Peyer's patch (tissue), 4 donors: ENCODE measurements at regions not wholly inside any gene's neighbourhood (a gene's known extent, or its start where the extent isn't known, plus 50 kb on each side); places are given as distances from the start of the nearest gene placed in this dataset.

Source experiments
- DNase-seq, 3 donors: peaks; one replicate each; pipeline ENCODE4 v3.0.0-alpha.2; 2017 to 2019
- H3K27ac ChIP-seq, 4 donors: fragments of 200-600 bp; sonication (generic); one replicate each; pipeline ENCODE4 v1.5.1; 2016 to 2019
- H3K27me3 ChIP-seq, 2 donors: fragments of 200-600 bp; sonication (generic); one replicate each; pipeline ENCODE4 v1.5.1; 2019
- H3K36me3 ChIP-seq, 3 donors: fragments of 200-600 bp; sonication (generic); one replicate each; pipeline ENCODE4 v1.5.1; 2016 to 2019
- H3K4me1 ChIP-seq, 4 donors: fragments of 200-600 bp; sonication (generic); one replicate each; pipeline ENCODE4 v1.5.1; 2016 to 2019
- H3K4me3 ChIP-seq, 4 donors: fragments of 200-600 bp; sonication (generic); 1 replicate in 3 of 4; 2 replicates in 1 of 4; pipeline ENCODE4 v1.5.1; 2016 to 2019; ENCODE audit warnings: mild to moderate bottlenecking in 1 of 4
- H3K9me3 ChIP-seq, 4 donors: fragments of 200-600 bp; sonication (generic); one replicate each; pipeline ENCODE4 v1.5.1; 2016 to 2019; ENCODE audit warnings: mild to moderate bottlenecking in 1 of 4
- POLR2A ChIP-seq, 2 donors: fragments of 450-650 bp; IDR thresholded peaks; one replicate each; pipeline ENCODE4 v1.5.1; 2017; ENCODE audit warnings: antibody characterized with exemption in 2 of 2, mild to moderate bottlenecking in 2 of 2, moderate library complexity in 2 of 2
- TF ChIP-seq, protein P1 (sequence below), 6 experiments: fragments of 450-650 bp in 4 of 6; fragments of 200-600 bp in 2 of 6; sonication (generic) in 1 of 6; IDR thresholded peaks; one replicate each; pipeline ENCODE4 v1.5.1; 2017 to 2019; ENCODE audit warnings: antibody characterized with exemption in 6 of 6, mild to moderate bottlenecking in 3 of 6, moderate library complexity in 1 of 6

DNA sequence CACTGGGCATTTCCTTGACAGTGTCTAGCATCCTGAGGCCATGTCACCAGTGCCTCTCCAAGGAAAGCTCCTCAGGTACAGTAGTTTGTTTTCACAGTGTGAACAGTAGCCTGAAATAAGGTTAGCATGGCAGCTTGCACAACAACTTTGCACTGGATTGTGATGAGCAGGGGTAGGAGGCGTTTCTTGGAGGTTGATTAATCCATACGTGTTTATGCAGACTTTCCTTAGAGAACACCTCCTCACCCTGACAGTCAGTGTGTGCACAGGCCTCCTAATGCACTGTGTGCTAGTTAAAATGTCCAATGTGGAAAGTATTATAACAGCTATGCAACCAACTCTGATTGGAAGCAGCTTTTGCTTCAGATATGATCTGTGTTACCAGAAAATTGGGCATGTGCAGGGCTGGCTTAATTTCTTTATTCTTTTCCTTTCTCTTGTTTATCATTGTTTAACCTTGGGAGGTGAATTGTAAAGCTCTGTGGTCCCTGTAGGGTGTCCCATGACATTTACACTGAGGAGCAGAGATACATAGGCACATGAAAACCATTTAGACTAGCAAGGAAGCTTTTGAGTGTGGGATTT is 77.2 kb upstream of the LDAH start:
- no peak for TF ChIP-seq POLR2A (IDR thresholded peaks at IDR 0.05)
- TF ChIP-seq, protein P1, sequence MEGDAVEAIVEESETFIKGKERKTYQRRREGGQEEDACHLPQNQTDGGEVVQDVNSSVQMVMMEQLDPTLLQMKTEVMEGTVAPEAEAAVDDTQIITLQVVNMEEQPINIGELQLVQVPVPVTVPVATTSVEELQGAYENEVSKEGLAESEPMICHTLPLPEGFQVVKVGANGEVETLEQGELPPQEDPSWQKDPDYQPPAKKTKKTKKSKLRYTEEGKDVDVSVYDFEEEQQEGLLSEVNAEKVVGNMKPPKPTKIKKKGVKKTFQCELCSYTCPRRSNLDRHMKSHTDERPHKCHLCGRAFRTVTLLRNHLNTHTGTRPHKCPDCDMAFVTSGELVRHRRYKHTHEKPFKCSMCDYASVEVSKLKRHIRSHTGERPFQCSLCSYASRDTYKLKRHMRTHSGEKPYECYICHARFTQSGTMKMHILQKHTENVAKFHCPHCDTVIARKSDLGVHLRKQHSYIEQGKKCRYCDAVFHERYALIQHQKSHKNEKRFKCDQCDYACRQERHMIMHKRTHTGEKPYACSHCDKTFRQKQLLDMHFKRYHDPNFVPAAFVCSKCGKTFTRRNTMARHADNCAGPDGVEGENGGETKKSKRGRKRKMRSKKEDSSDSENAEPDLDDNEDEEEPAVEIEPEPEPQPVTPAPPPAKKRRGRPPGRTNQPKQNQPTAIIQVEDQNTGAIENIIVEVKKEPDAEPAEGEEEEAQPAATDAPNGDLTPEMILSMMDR (IDR thresholded peaks at IDR 0.05) = no peak
- H3K27ac ChIP-seq = no peak overlapping the region
- no peak for DNase-seq
- H3K4me3 ChIP-seq = no peak overlapping the region
- no peaks in the 10 kb centered on the region for H3K36me3 ChIP-seq
- H3K9me3 ChIP-seq = no peaks in the 10 kb centered on the region
- no peaks in the 10 kb centered on the region for H3K27me3 ChIP-seq
- no peaks in the 10 kb centered on the region for H3K4me1 ChIP-seq

DNA sequence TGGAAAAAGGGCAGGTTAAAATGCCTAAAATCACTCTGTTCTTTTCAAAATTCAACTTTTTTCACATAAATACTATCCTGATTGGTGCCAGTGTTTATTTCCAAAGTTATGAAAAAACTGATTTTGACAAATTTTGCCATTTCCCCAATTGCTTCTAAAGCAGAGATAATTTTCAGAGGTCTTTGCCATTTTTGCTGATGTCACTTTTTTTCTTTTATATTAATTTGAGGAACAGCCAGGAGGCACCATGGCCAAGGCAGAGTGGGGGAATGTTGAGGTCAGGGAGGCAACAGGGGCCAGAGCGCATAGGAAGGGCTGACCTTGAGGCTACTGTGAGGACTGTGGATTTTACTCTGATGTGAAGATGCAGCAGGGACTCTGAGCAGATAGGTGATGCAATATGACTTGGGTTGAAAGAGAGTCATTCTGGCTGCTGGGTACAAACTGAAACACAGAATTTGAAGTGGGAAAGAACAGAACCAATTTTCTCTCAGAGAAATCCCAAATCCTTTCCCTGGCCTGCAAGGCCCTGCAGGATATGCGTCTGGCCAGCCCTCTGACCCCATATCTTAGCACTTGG is 75.1 kb upstream of the LDAH start:
- no peak for DNase-seq
- Histone ChIP-seq H3K27me3 (no peaks in the 10 kb centered on the region), H3K4me3 (no peak overlapping the region), H3K27ac (no peak overlapping the region), H3K36me3 (no peaks in the 10 kb centered on the region), H3K9me3 (no peaks in the 10 kb centered on the region), H3K4me1 (no peaks in the 10 kb centered on the region)
- TF ChIP-seq POLR2A (IDR thresholded peaks at IDR 0.05) = no peak
- TF ChIP-seq, protein P1 (IDR thresholded peaks at IDR 0.05) = no peak

DNA sequence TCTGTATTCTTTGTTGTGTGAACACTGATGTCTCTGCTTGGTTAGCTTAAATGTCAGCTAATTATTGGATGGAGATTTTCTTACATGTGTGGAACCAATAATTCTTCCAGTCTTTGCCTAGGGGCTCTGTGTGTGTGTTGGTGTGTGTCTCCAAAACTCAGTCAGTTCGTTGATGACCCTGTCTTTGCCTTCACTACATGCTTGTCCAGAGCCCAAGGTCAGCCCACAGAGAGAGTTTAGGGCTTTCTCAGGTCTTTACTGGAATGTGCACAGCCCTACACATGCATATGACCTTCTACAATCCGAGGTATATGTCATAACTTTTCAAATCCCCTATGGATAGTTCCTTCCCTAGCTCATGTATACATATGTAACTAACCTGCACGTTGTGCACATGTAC is 74.1 kb upstream of the LDAH start:
- Histone ChIP-seq H3K9me3 (no peaks in the 10 kb centered on the region), H3K4me3 (no peak overlapping the region), H3K27me3 (no peaks in the 10 kb centered on the region), H3K27ac (no peak overlapping the region), H3K4me1 (no peaks in the 10 kb centered on the region), H3K36me3 (no peaks in the 10 kb centered on the region)
- TF ChIP-seq, protein P1 (IDR thresholded peaks at IDR 0.05) = no peak
- TF ChIP-seq POLR2A (IDR thresholded peaks at IDR 0.05) = no peak
- no peak for DNase-seq

DNA sequence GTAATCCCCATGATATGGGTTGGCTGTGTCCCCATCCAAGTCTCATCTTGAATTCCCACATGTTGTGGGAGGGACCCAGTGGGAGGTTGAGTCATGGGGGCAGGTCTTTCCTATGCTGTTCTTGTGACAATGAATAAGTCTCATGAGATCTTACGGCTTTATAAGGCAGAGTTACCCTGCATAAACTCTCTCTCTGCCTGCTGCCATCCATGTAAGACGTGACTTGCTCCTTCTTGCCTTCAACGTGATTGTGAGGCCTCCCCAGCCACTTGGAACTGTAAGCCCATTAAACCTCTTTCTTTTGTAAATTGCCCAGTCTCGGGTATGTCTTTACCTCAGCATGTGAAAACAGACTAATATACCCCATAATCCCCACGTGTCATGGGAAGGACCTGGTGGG is 61.9 kb upstream of the LDAH start:
- Histone ChIP-seq H3K4me3 (no peak overlapping the region), H3K4me1 (no peaks in the 10 kb centered on the region), H3K36me3 (no peaks in the 10 kb centered on the region), H3K27ac (no peak overlapping the region), H3K27me3 (no peaks in the 10 kb centered on the region), H3K9me3 (peaks cover 0 to 5% (median 0%) of the 10 kb centered on the region in 4 donors)
- no peak for TF ChIP-seq POLR2A (IDR thresholded peaks at IDR 0.05)
- TF ChIP-seq, protein P1 (IDR thresholded peaks at IDR 0.05) = no peak
- DNase-seq = no peak

DNA sequence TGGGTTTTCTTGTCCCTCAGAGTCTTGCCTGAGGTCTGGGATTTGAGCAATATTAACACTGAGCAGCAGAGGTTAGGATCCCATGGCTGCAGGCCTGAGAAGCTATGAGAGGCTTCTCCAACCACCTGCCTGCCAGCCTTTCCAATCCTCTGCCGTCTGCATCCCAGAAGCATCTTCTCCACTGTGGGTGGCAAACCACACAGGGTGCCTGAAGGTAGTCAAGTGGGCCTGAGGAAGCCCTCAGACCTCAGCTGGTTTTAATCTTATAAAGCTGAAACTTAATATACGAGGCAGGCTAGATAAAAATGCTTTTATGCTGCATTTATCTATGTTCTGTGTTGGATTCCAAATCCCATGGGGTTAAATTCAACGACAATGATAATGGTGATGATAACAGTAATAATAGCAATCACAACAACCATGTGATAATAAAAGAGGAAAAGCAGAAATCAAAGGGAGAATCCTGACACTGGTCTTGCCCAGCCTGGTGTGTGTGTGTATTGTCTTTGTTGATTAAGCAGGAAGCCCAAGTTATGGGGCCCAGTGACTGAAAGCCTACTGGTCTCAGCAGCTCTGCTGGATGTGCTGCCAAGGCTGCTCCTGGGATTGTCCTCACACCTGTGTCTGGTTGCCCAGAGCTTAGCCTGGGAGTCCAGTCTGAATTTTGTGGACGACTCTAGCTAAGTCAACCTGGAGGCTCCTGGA is 59.7 kb upstream of the LDAH start:
- H3K4me1 ChIP-seq = no peaks in the 10 kb centered on the region
- no peak for TF ChIP-seq POLR2A (IDR thresholded peaks at IDR 0.05)
- TF ChIP-seq, protein P1 (IDR thresholded peaks at IDR 0.05) = no peak
- no peaks in the 10 kb centered on the region for H3K27me3 ChIP-seq
- H3K4me3 ChIP-seq = no peak overlapping the region
- no peak for DNase-seq
- H3K36me3 ChIP-seq = no peaks in the 10 kb centered on the region
- peaks cover 0 to 10% (median 0%) of the 10 kb centered on the region in 4 donors for H3K9me3 ChIP-seq
- H3K27ac ChIP-seq = no peak overlapping the region
